ENCODE measurements at regions not wholly inside any gene's neighbourhood (a gene's known extent, or its start where the extent isn't known, plus 50 kb on each side); places are given as distances from the start of the nearest gene placed in this dataset.

DNA sequence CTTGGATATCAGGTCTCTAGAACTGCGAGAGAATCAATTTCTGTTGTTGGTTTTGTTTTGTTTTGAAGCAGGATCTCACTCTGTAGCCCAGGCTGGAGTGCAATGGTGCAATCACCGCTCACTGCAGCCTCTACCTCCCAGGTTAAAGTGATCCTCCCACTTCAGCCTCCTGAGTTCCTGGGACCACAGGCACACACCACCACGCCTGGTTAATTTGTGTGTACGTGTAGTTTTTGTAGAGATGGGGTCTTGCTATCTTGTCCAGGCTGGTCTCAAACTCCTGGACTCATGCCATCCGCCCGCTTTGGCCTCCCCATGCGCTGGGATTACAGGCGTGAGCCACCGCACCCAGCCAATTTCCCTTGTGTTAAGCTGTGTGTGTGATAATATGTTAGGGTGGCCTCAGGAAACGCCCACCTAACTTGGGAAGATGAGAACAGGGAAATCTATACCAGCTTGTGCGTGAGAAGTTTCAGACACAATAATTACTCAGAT is 109.6 kb downstream of the SIK1 start:
- no peak for TF ChIP-seq POLR2A (IDR thresholded peaks at IDR 0.05; ENCODE audit: low read depth, low read length)
- no peak for TF ChIP-seq TAF1 (IDR thresholded peaks at IDR 0.05; ENCODE audit: borderline replicate concordance, low read depth, low read length)

Measured in GM12892 (cell line).